ENCODE measurements at regions not wholly inside any gene's neighbourhood (a gene's known extent, or its start where the extent isn't known, plus 50 kb on each side); places are given as distances from the start of the nearest gene placed in this dataset.
"Not testable (repeated sequence)": the region's sequence is repeated elsewhere in the genome, so short reads cannot be mapped to it uniquely, and the experiment has no call there.

- no peaks in the 10 kb centered on the region for H3K4me1 ChIP-seq (ENCODE audit: insufficient read depth, low read length)
- no peak overlapping the region for H3K4me3 ChIP-seq (ENCODE audit: low read length)
- H3K9me3 ChIP-seq (ENCODE audit: low read depth, low read length) = no peaks in the 10 kb centered on the region
- no peaks in the 10 kb centered on the region for H3K27me3 ChIP-seq (ENCODE audit: insufficient read depth, low read length)
These were observed 297.8 kb downstream of the ZNF674 start for GRCh38 chrX:46247456-46247855.

GRCh38 chrX:46244451-46244850 is 300.8 kb downstream of the ZNF674 start:
- no peaks in the 10 kb centered on the region for H3K27me3 ChIP-seq (ENCODE audit: insufficient read depth, low read length)
- no peak overlapping the region for H3K4me3 ChIP-seq (ENCODE audit: low read length)
- no peaks in the 10 kb centered on the region for H3K4me1 ChIP-seq (ENCODE audit: insufficient read depth, low read length)
- no peaks in the 10 kb centered on the region for H3K9me3 ChIP-seq (ENCODE audit: low read depth, low read length)

- Histone ChIP-seq H3K9me3 (ENCODE audit: low read depth, low read length) (no peaks in the 10 kb centered on the region), H3K4me3 (ENCODE audit: low read length) (no peak overlapping the region), H3K27me3 (ENCODE audit: insufficient read depth, low read length) (no peaks in the 10 kb centered on the region), H3K4me1 (ENCODE audit: insufficient read depth, low read length) (no peaks in the 10 kb centered on the region)
These were observed 308.8 kb downstream of the ZNF674 start for GRCh38 chrX:46236411-46236810.

GRCh38 chrX:46235778-46236177 is 309.4 kb downstream of the ZNF674 start:
- H3K4me3 ChIP-seq (ENCODE audit: low read length) = no peak overlapping the region
- H3K9me3 ChIP-seq (ENCODE audit: low read depth, low read length) = no peaks in the 10 kb centered on the region
- no peaks in the 10 kb centered on the region for H3K4me1 ChIP-seq (ENCODE audit: insufficient read depth, low read length)
- H3K27me3 ChIP-seq (ENCODE audit: insufficient read depth, low read length) = no peaks in the 10 kb centered on the region

- Histone ChIP-seq H3K27me3 (ENCODE audit: insufficient read depth, low read length) (no peaks in the 10 kb centered on the region), H3K9me3 (ENCODE audit: low read depth, low read length) (no peaks in the 10 kb centered on the region), H3K4me3 (ENCODE audit: low read length) (no peak overlapping the region), H3K4me1 (ENCODE audit: insufficient read depth, low read length) (no peaks in the 10 kb centered on the region)
These were observed 310.4 kb downstream of the ZNF674 start for GRCh38 chrX:46234775-46235174.

- Histone ChIP-seq H3K4me1 (ENCODE audit: insufficient read depth, low read length) (no peaks in the 10 kb centered on the region), H3K4me3 (ENCODE audit: low read length) (no peak overlapping the region), H3K27me3 (ENCODE audit: insufficient read depth, low read length) (no peaks in the 10 kb centered on the region), H3K9me3 (ENCODE audit: low read depth, low read length) (no peaks in the 10 kb centered on the region)
These were observed 316.8 kb downstream of the ZNF674 start for GRCh38 chrX:46228389-46228788.

- no peaks in the 10 kb centered on the region for H3K27me3 ChIP-seq (ENCODE audit: insufficient read depth, low read length)
- H3K4me1 ChIP-seq (ENCODE audit: insufficient read depth, low read length) = no peaks in the 10 kb centered on the region
- H3K4me3 ChIP-seq (ENCODE audit: low read length) = no peak overlapping the region
- H3K9me3 ChIP-seq (ENCODE audit: low read depth, low read length) = no peaks in the 10 kb centered on the region
These were observed 318.8 kb downstream of the ZNF674 start for GRCh38 chrX:46226422-46226821.

GRCh38 chrX:46223499-46223898 is 321.7 kb downstream of the ZNF674 start:
- not testable (repeated sequence) for H3K9me3 ChIP-seq (ENCODE audit: low read depth, low read length); H3K4me1 ChIP-seq (ENCODE audit: insufficient read depth, low read length); H3K27me3 ChIP-seq (ENCODE audit: insufficient read depth, low read length); H3K4me3 ChIP-seq (ENCODE audit: low read length)

- Histone ChIP-seq H3K4me1 (ENCODE audit: insufficient read depth, low read length) (no peaks in the 10 kb centered on the region), H3K27me3 (ENCODE audit: insufficient read depth, low read length) (no peaks in the 10 kb centered on the region), H3K9me3 (ENCODE audit: low read depth, low read length) (no peaks in the 10 kb centered on the region), H3K4me3 (ENCODE audit: low read length) (no peak overlapping the region)
These were observed 324.4 kb downstream of the ZNF674 start for GRCh38 chrX:46220822-46221221.

GRCh38 chrX:46218373-46218772 is 326.8 kb downstream of the ZNF674 start:
- Histone ChIP-seq H3K27me3 (ENCODE audit: insufficient read depth, low read length) (no peaks in the 10 kb centered on the region), H3K4me3 (ENCODE audit: low read length) (no peak overlapping the region), H3K4me1 (ENCODE audit: insufficient read depth, low read length) (no peaks in the 10 kb centered on the region), H3K9me3 (ENCODE audit: low read depth, low read length) (no peaks in the 10 kb centered on the region)

- Histone ChIP-seq H3K4me3 (ENCODE audit: low read length) (no peak overlapping the region), H3K9me3 (ENCODE audit: low read depth, low read length) (no peaks in the 10 kb centered on the region), H3K4me1 (ENCODE audit: insufficient read depth, low read length) (no peaks in the 10 kb centered on the region), H3K27me3 (ENCODE audit: insufficient read depth, low read length) (no peaks in the 10 kb centered on the region)
These were observed 328.8 kb downstream of the ZNF674 start for GRCh38 chrX:46216406-46216805.

GRCh38 chrX:46211079-46211478 is 334.1 kb downstream of the ZNF674 start:
- Histone ChIP-seq H3K27me3 (ENCODE audit: insufficient read depth, low read length) (no peaks in the 10 kb centered on the region), H3K4me1 (ENCODE audit: insufficient read depth, low read length) (no peaks in the 10 kb centered on the region), H3K4me3 (ENCODE audit: low read length) (no peak overlapping the region), H3K9me3 (ENCODE audit: low read depth, low read length) (no peaks in the 10 kb centered on the region)

- Histone ChIP-seq H3K4me3 (ENCODE audit: low read length) (no peak overlapping the region), H3K4me1 (ENCODE audit: insufficient read depth, low read length) (no peaks in the 10 kb centered on the region), H3K9me3 (ENCODE audit: low read depth, low read length) (no peaks in the 10 kb centered on the region), H3K27me3 (ENCODE audit: insufficient read depth, low read length) (no peaks in the 10 kb centered on the region)
These were observed 335.5 kb downstream of the ZNF674 start for GRCh38 chrX:46209768-46210167.

- Histone ChIP-seq H3K27me3 (ENCODE audit: insufficient read depth, low read length) (no peaks in the 10 kb centered on the region), H3K4me3 (ENCODE audit: low read length) (no peak overlapping the region), H3K9me3 (ENCODE audit: low read depth, low read length) (no peaks in the 10 kb centered on the region), H3K4me1 (ENCODE audit: insufficient read depth, low read length) (no peaks in the 10 kb centered on the region)
These were observed 336.2 kb downstream of the ZNF674 start for GRCh38 chrX:46209037-46209436.

- no peaks in the 10 kb centered on the region for H3K9me3 ChIP-seq (ENCODE audit: low read depth, low read length)
- H3K4me3 ChIP-seq (ENCODE audit: low read length) = no peak overlapping the region
These were observed 336.9 kb downstream of the ZNF674 start for GRCh38 chrX:46208225-46208854.

GRCh38 chrX:46204721-46205422 is 340.3 kb downstream of the ZNF674 start:
- no peaks in the 10 kb centered on the region for H3K4me1 ChIP-seq (ENCODE audit: insufficient read depth, low read length)
- H3K4me3 ChIP-seq (ENCODE audit: low read length) = no peak overlapping the region
- H3K9me3 ChIP-seq (ENCODE audit: low read depth, low read length) = no peaks in the 10 kb centered on the region
- no peaks in the 10 kb centered on the region for H3K27me3 ChIP-seq (ENCODE audit: insufficient read depth, low read length)

More at GRCh38 chrX:46208225-46208854, 336.9 kb downstream of the ZNF674 start:
- H3K4me1 ChIP-seq (ENCODE audit: insufficient read depth, low read length) = no peaks in the 10 kb centered on the region
- H3K27me3 ChIP-seq (ENCODE audit: insufficient read depth, low read length) = no peaks in the 10 kb centered on the region

All from mononuclear cell (primary cell).